Tibial nerve (tissue), 4 donors: ENCODE measurements at regions not wholly inside any gene's neighbourhood (a gene's known extent, or its start where the extent isn't known, plus 50 kb on each side); places are given as distances from the start of the nearest gene placed in this dataset.
"Not testable (repeated sequence)": the region's sequence is repeated elsewhere in the genome, so short reads cannot be mapped to it uniquely, and the experiment has no call there.

Experiments
- DNase-seq, 2 donors: peaks; one replicate each; pipeline ENCODE4 v3.0.0-alpha.2; 2019; ENCODE audit warnings: low spot score in 2 of 2
- H3K27ac ChIP-seq, 4 donors: fragments of 200-600 bp; sonication (generic) in 3 of 4; one replicate each; pipeline ENCODE4 v1.5.1; 2017 to 2019; ENCODE audit warnings: mild to moderate bottlenecking in 1 of 4
- H3K27me3 ChIP-seq, 2 donors: fragments of 200-600 bp; sonication (generic) in 1 of 2; one replicate each; pipeline versions ENCODE4 v1.5.1 to v1.6.0; 2017 to 2019
- H3K36me3 ChIP-seq, 3 donors: fragments of 200-600 bp; sonication (generic); one replicate each; pipeline ENCODE4 v1.5.1; 2018 to 2019
- H3K4me1 ChIP-seq, 4 donors: fragments of 200-600 bp; sonication (generic) in 3 of 4; one replicate each; pipeline ENCODE4 v1.5.1; 2017 to 2019
- H3K4me3 ChIP-seq, 4 donors: fragments of 200-600 bp; sonication (generic) in 3 of 4; one replicate each; pipeline ENCODE4 v1.5.1; 2017 to 2019; ENCODE audit warnings: mild to moderate bottlenecking in 1 of 4, moderate library complexity in 1 of 4
- H3K9me3 ChIP-seq, 4 donors: fragments of 200-600 bp; sonication (generic) in 3 of 4; one replicate each; pipeline ENCODE4 v1.5.1; 2017 to 2019
- EP300 ChIP-seq, 2 donors: sonication (generic); formaldehyde crosslinking; IDR thresholded peaks; one replicate each; pipeline ENCODE4 v1.6.1; 2017; ENCODE audit warnings: antibody characterized with exemption in 2 of 2, mild to moderate bottlenecking in 1 of 2
- POLR2A ChIP-seq, 2 donors: fragments of 450-650 bp; IDR thresholded peaks; one replicate each; pipeline ENCODE4 v1.6.1; 2017; ENCODE audit warnings: antibody characterized with exemption in 2 of 2, mild to moderate bottlenecking in 2 of 2, moderate library complexity in 2 of 2
- WGBS, 2 donors: methylation state at CpG; one replicate each; pipeline ENCODE4 v1.1.5; 2018; 5-methylcytosine and 5-hydroxymethylcytosine counted together
- TF ChIP-seq, protein P1 (sequence below), 5 experiments: fragments of 200-600 bp in 3 of 5; fragments of 450-650 bp in 2 of 5; sonication (generic) in 3 of 5; IDR thresholded peaks; one replicate each; pipeline ENCODE4 v1.5.1; 2016 to 2019; ENCODE audit warnings: antibody characterized with exemption in 5 of 5, mild to moderate bottlenecking in 3 of 5, moderate library complexity in 2 of 5

DNA sequence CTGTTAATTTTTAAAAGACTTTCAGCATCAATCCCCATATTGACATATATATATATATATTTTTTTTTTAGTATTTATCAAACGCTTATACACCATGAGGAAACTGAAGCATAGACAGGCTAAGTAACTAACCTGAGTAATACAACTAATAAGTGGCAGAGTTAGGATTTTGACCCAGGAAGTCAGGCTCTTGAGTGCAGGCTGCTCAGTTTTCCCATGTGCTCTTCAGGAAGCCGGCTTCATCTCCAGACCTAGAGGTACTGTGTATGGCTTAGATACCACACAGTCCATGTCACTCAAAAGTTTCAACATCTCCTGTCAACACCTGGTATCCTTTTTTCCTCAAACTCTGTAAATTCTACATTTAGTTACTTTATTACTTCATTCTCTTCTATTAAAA, 841.7 kb upstream of the ACVR2A start:
- WGBS, 2 donors: 91 to 93% methylated on average over 2 of the region's 2 CpGs

DNA sequence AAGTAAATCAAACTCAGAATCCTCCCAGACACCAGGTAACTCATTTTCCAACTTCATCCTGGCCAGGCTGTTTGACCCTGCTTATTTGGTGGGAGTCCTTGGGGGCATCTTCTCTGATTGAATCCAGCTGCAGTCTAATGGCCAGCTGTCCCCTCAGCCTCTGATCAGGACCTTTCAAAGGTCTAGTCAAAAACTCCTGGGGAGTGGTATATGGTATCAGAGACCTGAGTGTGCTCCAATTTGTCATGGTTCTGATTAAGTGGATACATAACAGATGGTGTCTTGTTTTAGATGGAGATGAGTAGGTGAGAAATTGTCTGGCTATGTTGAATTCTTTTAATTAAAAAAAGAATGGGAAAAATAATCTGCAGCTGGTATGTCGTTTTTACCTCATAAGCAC, 842.6 kb upstream of the ACVR2A start:
- TF ChIP-seq POLR2A (IDR thresholded peaks at IDR 0.05) (no peak), EP300 (IDR thresholded peaks at IDR 0.05) (no peak)
- TF ChIP-seq, protein P1, sequence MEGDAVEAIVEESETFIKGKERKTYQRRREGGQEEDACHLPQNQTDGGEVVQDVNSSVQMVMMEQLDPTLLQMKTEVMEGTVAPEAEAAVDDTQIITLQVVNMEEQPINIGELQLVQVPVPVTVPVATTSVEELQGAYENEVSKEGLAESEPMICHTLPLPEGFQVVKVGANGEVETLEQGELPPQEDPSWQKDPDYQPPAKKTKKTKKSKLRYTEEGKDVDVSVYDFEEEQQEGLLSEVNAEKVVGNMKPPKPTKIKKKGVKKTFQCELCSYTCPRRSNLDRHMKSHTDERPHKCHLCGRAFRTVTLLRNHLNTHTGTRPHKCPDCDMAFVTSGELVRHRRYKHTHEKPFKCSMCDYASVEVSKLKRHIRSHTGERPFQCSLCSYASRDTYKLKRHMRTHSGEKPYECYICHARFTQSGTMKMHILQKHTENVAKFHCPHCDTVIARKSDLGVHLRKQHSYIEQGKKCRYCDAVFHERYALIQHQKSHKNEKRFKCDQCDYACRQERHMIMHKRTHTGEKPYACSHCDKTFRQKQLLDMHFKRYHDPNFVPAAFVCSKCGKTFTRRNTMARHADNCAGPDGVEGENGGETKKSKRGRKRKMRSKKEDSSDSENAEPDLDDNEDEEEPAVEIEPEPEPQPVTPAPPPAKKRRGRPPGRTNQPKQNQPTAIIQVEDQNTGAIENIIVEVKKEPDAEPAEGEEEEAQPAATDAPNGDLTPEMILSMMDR (IDR thresholded peaks at IDR 0.05): no peak
- no peaks in the 10 kb centered on the region for H3K9me3 ChIP-seq
- 44 to 55% methylated on average over 1 of the region's 1 CpG for WGBS, 2 donors
- no peaks in the 10 kb centered on the region for H3K4me1 ChIP-seq
- no peak overlapping the region for H3K27ac ChIP-seq
- H3K27me3 ChIP-seq: no peaks in the 10 kb centered on the region
- H3K4me3 ChIP-seq: no peak overlapping the region
- H3K36me3 ChIP-seq: no peaks in the 10 kb centered on the region
- no peak for DNase-seq

More for the DNA sequence above, 841.7 kb upstream of the ACVR2A start:
- Histone ChIP-seq H3K27me3 (no peaks in the 10 kb centered on the region), H3K27ac (no peak overlapping the region), H3K4me3 (no peak overlapping the region), H3K9me3 (no peaks in the 10 kb centered on the region), H3K36me3 (no peaks in the 10 kb centered on the region), H3K4me1 (no peaks in the 10 kb centered on the region)
- no peak for DNase-seq
- TF ChIP-seq, protein P1 (IDR thresholded peaks at IDR 0.05): no peak
- TF ChIP-seq EP300 (IDR thresholded peaks at IDR 0.05): no peak
- no peak for TF ChIP-seq POLR2A (IDR thresholded peaks at IDR 0.05)

DNA sequence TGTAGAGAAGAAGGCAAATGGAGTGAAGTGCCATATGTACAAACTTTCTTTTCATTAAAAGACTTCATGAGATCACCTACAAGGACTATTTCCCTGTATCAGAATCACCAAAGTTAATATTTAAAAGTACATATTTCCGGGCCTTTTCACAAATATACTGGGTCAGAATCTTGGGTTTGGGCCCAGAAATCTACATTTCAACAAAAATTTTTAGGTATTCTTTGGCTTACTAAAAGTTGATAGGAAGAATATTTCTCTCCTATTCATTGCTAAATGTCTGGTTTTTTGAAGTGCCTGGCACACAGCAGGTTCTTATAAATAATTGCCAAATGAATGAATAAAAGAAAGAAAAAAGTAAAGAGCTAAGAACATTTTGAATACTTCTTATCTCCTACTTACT, 843.8 kb upstream of the ACVR2A start:
- DNase-seq: no peak
- Histone ChIP-seq H3K36me3 (no peaks in the 10 kb centered on the region), H3K27me3 (no peaks in the 10 kb centered on the region), H3K4me1 (no peaks in the 10 kb centered on the region), H3K27ac (no peak overlapping the region), H3K4me3 (no peak overlapping the region), H3K9me3 (no peaks in the 10 kb centered on the region)
- TF ChIP-seq, protein P1 (IDR thresholded peaks at IDR 0.05): no peak
- TF ChIP-seq POLR2A (IDR thresholded peaks at IDR 0.05) (no peak), EP300 (IDR thresholded peaks at IDR 0.05) (no peak)
- 71 to 77% methylated on average over 1 of the region's 1 CpG for WGBS, 2 donors

DNA sequence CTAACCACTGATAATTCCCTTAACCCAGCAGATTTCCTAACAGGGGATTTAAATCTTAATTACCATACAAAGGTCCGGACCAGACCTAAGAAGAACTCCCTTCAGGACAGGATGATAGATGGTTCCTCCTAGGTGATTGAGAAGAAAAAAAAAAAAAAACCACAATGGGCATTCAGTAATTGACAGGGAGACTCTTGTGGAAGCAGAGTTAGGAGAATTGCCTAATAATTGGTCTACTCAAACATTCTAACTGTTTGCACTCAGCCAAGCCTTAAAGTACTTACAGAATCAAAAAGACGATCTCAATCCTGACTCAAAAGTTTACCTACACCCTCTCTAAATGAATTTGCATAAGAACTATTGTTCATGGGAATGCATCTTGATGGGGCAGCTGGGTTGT, 844.7 kb upstream of the ACVR2A start:
- H3K27ac ChIP-seq, H3K4me1 ChIP-seq, H3K36me3 ChIP-seq, H3K4me3 ChIP-seq, H3K27me3 ChIP-seq, DNase-seq, H3K9me3 ChIP-seq: not testable (repeated sequence)
- WGBS, 2 donors: 68 to 91% methylated on average over 2 of the region's 2 CpGs

DNA sequence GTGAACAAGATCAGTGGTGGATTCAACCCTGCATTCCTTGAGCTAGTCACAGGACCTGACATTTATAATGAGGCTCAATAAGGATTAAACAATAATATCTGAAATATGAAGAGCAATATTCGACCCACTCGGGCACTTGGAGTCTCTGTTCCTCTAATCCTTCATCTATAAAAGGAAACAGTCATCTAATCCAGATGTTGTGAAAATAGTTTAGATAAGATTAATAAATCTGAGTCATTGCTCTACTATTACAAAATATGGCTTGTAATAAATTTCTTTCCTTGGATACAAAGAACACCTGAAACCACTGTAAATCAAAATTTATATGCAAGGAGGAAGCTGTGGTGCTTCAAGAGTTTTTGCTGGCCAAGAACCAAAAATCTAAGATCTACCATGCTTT, 846.9 kb upstream of the ACVR2A start:
- no peaks in the 10 kb centered on the region for H3K36me3 ChIP-seq
- 70 to 74% methylated on average over 2 of the region's 2 CpGs for WGBS, 2 donors

DNA sequence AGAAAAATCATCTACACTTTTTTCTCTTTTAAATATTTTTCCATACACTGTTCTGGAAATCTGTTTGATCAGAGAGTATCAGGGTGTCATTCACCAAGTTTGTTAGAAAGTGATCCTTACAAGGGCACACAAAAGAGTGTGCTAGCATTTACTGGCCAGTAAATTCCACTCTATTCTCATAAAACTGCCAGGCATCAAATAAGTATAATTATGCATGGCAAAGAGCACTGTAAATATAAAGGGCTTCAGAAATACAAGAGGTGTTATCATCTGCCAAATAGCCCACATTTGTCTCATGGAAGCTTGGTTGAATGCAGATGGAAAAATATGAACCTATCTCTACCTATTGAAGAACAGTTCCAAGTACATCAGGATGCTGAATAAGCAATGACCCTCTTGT, 847.3 kb upstream of the ACVR2A start:
- no peaks in the 10 kb centered on the region for H3K27me3 ChIP-seq
- H3K4me3 ChIP-seq: no peak overlapping the region
- TF ChIP-seq POLR2A (IDR thresholded peaks at IDR 0.05): no peak
- TF ChIP-seq, protein P1 (IDR thresholded peaks at IDR 0.05): no peak
- H3K9me3 ChIP-seq: no peaks in the 10 kb centered on the region
- H3K4me1 ChIP-seq: no peaks in the 10 kb centered on the region
- no peak overlapping the region for H3K27ac ChIP-seq
- H3K36me3 ChIP-seq: no peaks in the 10 kb centered on the region
- no peak for DNase-seq

More for the DNA sequence above, 846.9 kb upstream of the ACVR2A start:
- DNase-seq: no peak
- TF ChIP-seq EP300 (IDR thresholded peaks at IDR 0.05): no peak
- TF ChIP-seq POLR2A (IDR thresholded peaks at IDR 0.05): no peak
- H3K4me3 ChIP-seq: no peak overlapping the region
- H3K27ac ChIP-seq: no peak overlapping the region
- no peaks in the 10 kb centered on the region for H3K27me3 ChIP-seq
- H3K9me3 ChIP-seq: no peaks in the 10 kb centered on the region
- H3K4me1 ChIP-seq: no peaks in the 10 kb centered on the region
